ENCODE measurements at regions not wholly inside any gene's neighbourhood (a gene's known extent, or its start where the extent isn't known, plus 50 kb on each side); places are given as distances from the start of the nearest gene placed in this dataset.
A peak's percentile ranks its signal among the peaks of the same experiment; 100 is the strongest.

DNA sequence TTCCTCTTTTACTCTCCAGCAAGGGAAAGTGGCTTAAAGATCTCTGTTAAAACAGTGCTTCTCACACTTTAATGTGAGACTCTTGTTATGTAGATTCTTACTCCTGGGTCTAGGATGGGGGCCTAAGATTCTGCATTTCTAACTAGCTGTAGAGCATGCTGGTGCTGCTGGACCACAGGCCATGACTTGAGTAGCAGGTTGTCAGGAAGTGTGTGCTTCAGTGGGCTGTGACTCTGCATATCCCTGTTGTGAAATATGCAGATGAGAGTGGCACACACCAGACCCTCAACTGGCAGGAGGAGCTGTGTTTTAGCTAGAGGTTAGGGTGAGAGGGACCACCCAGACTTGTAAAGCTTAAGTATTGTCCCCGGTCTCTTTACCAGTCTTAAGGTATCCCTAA, 191.1 kb upstream of the DMRT1 start:
- dilution Hi-C loops (cut with HindIII; ENCODE audit: low sequenced_read_pairs, unreplicated experiment): no loop called here
- H4K91ac ChIP-seq (ENCODE audit: insufficient read depth, low read depth, low read length): no peak overlapping the region; the same call in 1 of the 2 replicates
- ATAC-seq (ENCODE audit: low read depth) (peak; percentile 51), DNase-seq (peak; percentile 22)
- H3K36me3 ChIP-seq (ENCODE audit: control insufficient read depth, insufficient read depth, low read length): no peaks in the 10 kb centered on the region
- peaks cover 3% of the 10 kb centered on the region for H3K9me1 ChIP-seq (ENCODE audit: insufficient read depth, low read length)
- BruUV-seq (replicated peaks): no TSS peak
- intact Hi-C loops (cut with micrococcal nuclease): no loop called here
- H3K27ac ChIP-seq (ENCODE audit: insufficient read depth, low read length): no peak overlapping the region
- POLR2A ChIA-PET (ENCODE audit: unreplicated experiment): no interaction called here
- H3K79me1 ChIP-seq (ENCODE audit: low read depth in 1 of 2, low read length in 2 of 2): no peaks in the 10 kb centered on the region
- no peak overlapping the region for H2BK5ac ChIP-seq (ENCODE audit: low read depth, low read length, poor library complexity, severe bottlenecking)
- TF ChIP-seq RCOR1 (IDR thresholded peaks at IDR 0.05; ENCODE audit: insufficient replicate concordance, low read length): no peak
- peak; percentile 54 for TF ChIP-seq CEBPB (IDR thresholded peaks at IDR 0.05; ENCODE audit: low read depth, low read length)
- H2AK9ac ChIP-seq (replicated peaks; ENCODE audit: low read depth, low read length, poor library complexity): peak overlapping the region; percentile 0
- peak overlapping the region; percentile 56; the same call in 1 of the 2 replicates for H3K9ac ChIP-seq (ENCODE audit: low read depth, low read length)
- H3K18ac ChIP-seq (ENCODE audit: low read depth, low read length): peak overlapping the region; percentile 33; the same call in 1 of the 2 replicates
- peak overlapping the region; percentile 91 for H3K4me2 ChIP-seq (ENCODE audit: low read depth, low read length)
- 0 out of 2 replicates have a peak, but pooled peaks cover 2% of the 10 kb centered on the region for H3K4me1 ChIP-seq (ENCODE audit: control insufficient read depth, insufficient read depth, low read length)
- WGBS, 2 experiments (ENCODE audit: extremely low coverage in 2 of 2, insufficient read length in 1 of 2): no CpG with 5 or more reads among the region's 1 CpG
- in situ Hi-C loops (cut with MboI; ENCODE audit: low sequenced_read_pairs): no loop called here
- CTCF ChIA-PET: interaction anchor here (0.6 to 1.3 kb wide), 2 partner anchors 9 to 125 kb away, joined by 3 to 5 read pairs; no protein-coding TSS in a partner anchor
- no peak overlapping the region; the same call in 2 of the 3 replicates for H2BK15ac ChIP-seq (ENCODE audit: low read depth, low read length)
- peak overlapping the region; percentile 13; the same call in 1 of the 2 replicates for H3K23ac ChIP-seq (ENCODE audit: low read depth, low read length)
- peak overlapping the region; percentile 62 for H2BK120ac ChIP-seq (ENCODE audit: low read depth, low read length)
- no peaks in the 10 kb centered on the region for H3K27me3 ChIP-seq (ENCODE audit: control insufficient read depth, insufficient read depth, low read length)
- no peaks in the 10 kb centered on the region for H4K20me1 ChIP-seq (ENCODE audit: insufficient read depth, low read length)
- H3K4me3 ChIP-seq (ENCODE audit: insufficient read depth, low read depth, low read length): no peak overlapping the region; the same call in 1 of the 2 replicates
- H2BK20ac ChIP-seq (ENCODE audit: low read depth, low read length): peak overlapping the region; percentile 67
- no peak overlapping the region for H3K56ac ChIP-seq (ENCODE audit: extremely low read depth, insufficient read depth, low read length)
- H4K8ac ChIP-seq (ENCODE audit: low read depth in 2 of 2, low read length in 2 of 2): peak overlapping the region; percentile 28 to 89; a peak in 3 of 4 replicates
- peak overlapping the region; percentile 4; the same call in 1 of the 2 replicates for H4K5ac ChIP-seq (ENCODE audit: low read depth, low read length)
- H3K4ac ChIP-seq (ENCODE audit: low read depth, low read length): peak overlapping the region; percentile 22
- no peak overlapping the region for H2AK5ac ChIP-seq (ENCODE audit: low read depth, low read length)
- H3K9me3 ChIP-seq (ENCODE audit: control insufficient read depth, insufficient read depth, low read length): no peaks in the 10 kb centered on the region
- peak overlapping the region; percentile 83 for H3K14ac ChIP-seq (replicated peaks; ENCODE audit: low read depth, low read length)
- peak overlapping the region; percentile 90 for H2AFZ ChIP-seq (replicated peaks; ENCODE audit: low read length, poor library complexity)

Measured in IMR-90 (cell line).